Natural killer cell treated with Interleukin-12 subunit alpha and Interleukin-12 subunit beta and Interleukin-15 and Interleukin-18, amount 100 ng/mL, for 72 hours (primary cell): ENCODE measurements at regions not wholly inside any gene's neighbourhood (a gene's known extent, or its start where the extent isn't known, plus 50 kb on each side); places are given as distances from the start of the nearest gene placed in this dataset.
"Not testable (repeated sequence)": the region's sequence is repeated elsewhere in the genome, so short reads cannot be mapped to it uniquely, and the experiment has no call there.

Experiments used
- ATAC-seq, 2 donors: fragments of 150-1000 bp; cut with Tn5 transposase in 1 of 2; sonication (Bioruptor Pico), chemical (Tn5 transposase) in 1 of 2; 2 replicates each; pipeline ENCODE4 v1.10.0; 2021
- DNase-seq: peaks from one replicate; pipeline ENCODE4 v3.0.0; 2022; ENCODE audit warnings: low spot score
- H3K27ac Mint-ChIP-seq, 2 donors: 1 replicate in 1 of 2; 2 replicates in 1 of 2; pipeline ENCODE4 v1.8.0; 2022; ENCODE audit warnings: mixed read lengths in 2 of 2, mild to moderate bottlenecking in 1 of 2, moderate library complexity in 1 of 2
- H3K27me3 Mint-ChIP-seq, 2 donors: 1 replicate in 1 of 2; 2 replicates in 1 of 2; pipeline ENCODE4 v1.8.0; 2022; ENCODE audit warnings: mixed read lengths in 2 of 2
- H3K36me3 Mint-ChIP-seq: one replicate; pipeline ENCODE4 v1.8.0; 2022; ENCODE audit warnings: mixed read lengths
- H3K4me1 Mint-ChIP-seq, 2 donors: 1 replicate in 1 of 2; 2 replicates in 1 of 2; pipeline ENCODE4 v1.8.0; 2022; ENCODE audit warnings: low read depth in 2 of 2, mixed read lengths in 2 of 2, mild to moderate bottlenecking in 1 of 2
- H3K4me3 Mint-ChIP-seq: one replicate; pipeline ENCODE4 v1.8.0; 2022; ENCODE audit warnings: mixed read lengths
- H3K9me3 Mint-ChIP-seq: 2 replicates; pipeline ENCODE4 v1.8.0; 2022; ENCODE audit warnings: mixed read lengths

- ATAC-seq (no peak), DNase-seq (no peak)
- H3K9me3 Mint-ChIP-seq: peaks cover 3% of the 10 kb centered on the region
- no peak overlapping the region for H3K27ac Mint-ChIP-seq
- no peak overlapping the region for H3K4me3 Mint-ChIP-seq
- H3K36me3 Mint-ChIP-seq: no peaks in the 10 kb centered on the region
- no peaks in the 10 kb centered on the region for H3K4me1 Mint-ChIP-seq
- H3K27me3 Mint-ChIP-seq: no peaks in the 10 kb centered on the region
These were observed 166.1 kb upstream of the E2F7 start for GRCh38 chr12:77231501-77231918.

GRCh38 chr12:77229640-77230442 lies 164.5 kb upstream of the E2F7 start:
- Mint-ChIP-seq H3K4me3 (no peak overlapping the region), H3K36me3 (no peaks in the 10 kb centered on the region), H3K27ac (no peak overlapping the region), H3K4me1 (no peaks in the 10 kb centered on the region), H3K27me3 (no peaks in the 10 kb centered on the region), H3K9me3 (peaks cover 3% of the 10 kb centered on the region)
- DNase-seq (no peak), ATAC-seq (no peak)

- no peaks in the 10 kb centered on the region for H3K27me3 Mint-ChIP-seq
These were observed 163.0 kb upstream of the E2F7 start for GRCh38 chr12:77228376-77228775.

GRCh38 chr12:77226368-77226767 lies 161.0 kb upstream of the E2F7 start:
- no peak for ATAC-seq
- Mint-ChIP-seq H3K27me3 (no peaks in the 10 kb centered on the region), H3K36me3 (no peaks in the 10 kb centered on the region), H3K27ac (no peak overlapping the region), H3K4me3 (no peak overlapping the region), H3K4me1 (no peaks in the 10 kb centered on the region), H3K9me3 (peaks cover 13% of the 10 kb centered on the region)
- DNase-seq: no peak

More at GRCh38 chr12:77228376-77228775, 163.0 kb upstream of the E2F7 start:
- Mint-ChIP-seq H3K9me3 (peaks cover 6% of the 10 kb centered on the region), H3K4me3 (no peak overlapping the region), H3K4me1 (no peaks in the 10 kb centered on the region), H3K36me3 (no peaks in the 10 kb centered on the region), H3K27ac (no peak overlapping the region)
- ATAC-seq (no peak), DNase-seq (no peak)

GRCh38 chr12:77225373-77225772 lies 160.0 kb upstream of the E2F7 start:
- H3K4me3 Mint-ChIP-seq: no peak overlapping the region
- H3K27ac Mint-ChIP-seq: no peak overlapping the region
- ATAC-seq: no peak
- H3K27me3 Mint-ChIP-seq: no peaks in the 10 kb centered on the region
- no peak for DNase-seq
- peaks cover 13% of the 10 kb centered on the region for H3K9me3 Mint-ChIP-seq
- H3K4me1 Mint-ChIP-seq: no peaks in the 10 kb centered on the region
- no peaks in the 10 kb centered on the region for H3K36me3 Mint-ChIP-seq

GRCh38 chr12:77224346-77224745 lies 159.0 kb upstream of the E2F7 start:
- Mint-ChIP-seq H3K36me3 (no peaks in the 10 kb centered on the region), H3K4me3 (no peak overlapping the region), H3K4me1 (no peaks in the 10 kb centered on the region), H3K9me3 (peaks cover 13% of the 10 kb centered on the region), H3K27ac (no peak overlapping the region), H3K27me3 (no peaks in the 10 kb centered on the region)
- DNase-seq (no peak), ATAC-seq (no peak)

- Mint-ChIP-seq H3K36me3 (no peaks in the 10 kb centered on the region), H3K9me3 (peaks cover 13% of the 10 kb centered on the region), H3K4me3 (no peak overlapping the region), H3K27ac (no peak overlapping the region), H3K4me1 (no peaks in the 10 kb centered on the region), H3K27me3 (no peaks in the 10 kb centered on the region)
- no peak for DNase-seq
- no peak for ATAC-seq
These were observed 157.0 kb upstream of the E2F7 start for GRCh38 chr12:77222336-77222735.

GRCh38 chr12:77220586-77220985 lies 155.2 kb upstream of the E2F7 start:
- H3K27ac Mint-ChIP-seq: no peak overlapping the region
- H3K4me1 Mint-ChIP-seq: no peaks in the 10 kb centered on the region
- no peaks in the 10 kb centered on the region for H3K27me3 Mint-ChIP-seq
- peaks cover 16% of the 10 kb centered on the region for H3K9me3 Mint-ChIP-seq
- ATAC-seq (no peak), DNase-seq (no peak)
- H3K4me3 Mint-ChIP-seq: no peak overlapping the region
- H3K36me3 Mint-ChIP-seq: no peaks in the 10 kb centered on the region

- Mint-ChIP-seq H3K27me3 (no peaks in the 10 kb centered on the region), H3K4me3 (no peak overlapping the region), H3K4me1 (no peaks in the 10 kb centered on the region), H3K9me3 (peaks cover 13% of the 10 kb centered on the region), H3K27ac (no peak overlapping the region), H3K36me3 (no peaks in the 10 kb centered on the region)
- ATAC-seq: no peak
- no peak for DNase-seq
These were observed 152.9 kb upstream of the E2F7 start for GRCh38 chr12:77218278-77218677.

GRCh38 chr12:77216136-77216535 lies 150.8 kb upstream of the E2F7 start:
- not testable (repeated sequence) for ATAC-seq, H3K4me1 Mint-ChIP-seq

GRCh38 chr12:77214136-77214535 lies 148.8 kb upstream of the E2F7 start:
- DNase-seq (no peak), ATAC-seq (no peak)
- H3K4me1 Mint-ChIP-seq: no peaks in the 10 kb centered on the region
- peaks cover 18% of the 10 kb centered on the region for H3K9me3 Mint-ChIP-seq
- no peaks in the 10 kb centered on the region for H3K36me3 Mint-ChIP-seq
- H3K27me3 Mint-ChIP-seq: no peaks in the 10 kb centered on the region
- H3K4me3 Mint-ChIP-seq: no peak overlapping the region
- H3K27ac Mint-ChIP-seq: no peak overlapping the region

More at GRCh38 chr12:77216136-77216535, 150.8 kb upstream of the E2F7 start:
- H3K27ac Mint-ChIP-seq, H3K27me3 Mint-ChIP-seq, DNase-seq, H3K4me3 Mint-ChIP-seq, H3K36me3 Mint-ChIP-seq: not testable (repeated sequence)
- peaks cover 13% of the 10 kb centered on the region for H3K9me3 Mint-ChIP-seq

GRCh38 chr12:77213319-77213718 lies 147.9 kb upstream of the E2F7 start:
- DNase-seq (no peak), ATAC-seq (no peak)
- H3K27ac Mint-ChIP-seq: no peak overlapping the region
- H3K4me1 Mint-ChIP-seq: no peaks in the 10 kb centered on the region
- no peak overlapping the region for H3K4me3 Mint-ChIP-seq
- H3K36me3 Mint-ChIP-seq: no peaks in the 10 kb centered on the region
- H3K27me3 Mint-ChIP-seq: no peaks in the 10 kb centered on the region
- peaks cover 20% of the 10 kb centered on the region for H3K9me3 Mint-ChIP-seq

- no peaks in the 10 kb centered on the region for H3K27me3 Mint-ChIP-seq
- H3K36me3 Mint-ChIP-seq: no peaks in the 10 kb centered on the region
- no peak overlapping the region for H3K27ac Mint-ChIP-seq
- no peak for ATAC-seq
- no peaks in the 10 kb centered on the region for H3K4me1 Mint-ChIP-seq
- peaks cover 21% of the 10 kb centered on the region for H3K9me3 Mint-ChIP-seq
- H3K4me3 Mint-ChIP-seq: no peak overlapping the region
- no peak for DNase-seq
These were observed 145.4 kb upstream of the E2F7 start for GRCh38 chr12:77210724-77211123.

- Mint-ChIP-seq H3K4me3 (no peak overlapping the region), H3K4me1 (no peaks in the 10 kb centered on the region), H3K36me3 (no peaks in the 10 kb centered on the region)
These were observed 138.7 kb upstream of the E2F7 start for GRCh38 chr12:77204083-77204482.

More at GRCh38 chr12:77204083-77204482, 138.7 kb upstream of the E2F7 start:
- Mint-ChIP-seq H3K27me3 (no peaks in the 10 kb centered on the region), H3K9me3 (peaks cover 12% of the 10 kb centered on the region), H3K27ac (no peak overlapping the region)
- DNase-seq: no peak
- no peak for ATAC-seq
